ENCODE measurements at regions not wholly inside any gene's neighbourhood (a gene's known extent, or its start where the extent isn't known, plus 50 kb on each side); places are given as distances from the start of the nearest gene placed in this dataset.

DNA sequence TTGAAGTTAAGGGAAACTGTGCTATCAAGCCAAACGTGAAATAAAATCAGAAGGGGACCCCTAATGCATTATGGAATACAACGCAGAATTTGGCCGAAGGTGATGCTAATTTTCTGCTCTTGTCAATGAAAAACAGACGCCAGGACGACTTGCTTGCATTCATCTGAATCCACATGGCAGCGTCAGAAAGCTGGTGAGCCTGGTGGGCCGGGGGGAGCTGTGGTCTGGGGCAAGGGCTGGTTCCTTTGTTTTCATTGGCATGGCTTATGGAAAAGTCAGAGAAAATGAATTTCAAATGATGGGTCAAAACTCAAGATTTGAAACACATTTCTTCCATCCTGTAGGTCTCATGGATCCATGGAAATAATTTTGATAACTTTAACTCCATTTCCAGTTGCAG, 86.4 kb upstream of the RUNX1 start:
- TF ChIP-seq POLR2AphosphoS5 (IDR thresholded peaks at IDR 0.05; ENCODE audit: low read depth, low read length): no peak
- TF ChIP-seq TCF7L2 (IDR thresholded peaks at IDR 0.05; ENCODE audit: low read depth, low read length): no peak
- TF ChIP-seq, protein P1, sequence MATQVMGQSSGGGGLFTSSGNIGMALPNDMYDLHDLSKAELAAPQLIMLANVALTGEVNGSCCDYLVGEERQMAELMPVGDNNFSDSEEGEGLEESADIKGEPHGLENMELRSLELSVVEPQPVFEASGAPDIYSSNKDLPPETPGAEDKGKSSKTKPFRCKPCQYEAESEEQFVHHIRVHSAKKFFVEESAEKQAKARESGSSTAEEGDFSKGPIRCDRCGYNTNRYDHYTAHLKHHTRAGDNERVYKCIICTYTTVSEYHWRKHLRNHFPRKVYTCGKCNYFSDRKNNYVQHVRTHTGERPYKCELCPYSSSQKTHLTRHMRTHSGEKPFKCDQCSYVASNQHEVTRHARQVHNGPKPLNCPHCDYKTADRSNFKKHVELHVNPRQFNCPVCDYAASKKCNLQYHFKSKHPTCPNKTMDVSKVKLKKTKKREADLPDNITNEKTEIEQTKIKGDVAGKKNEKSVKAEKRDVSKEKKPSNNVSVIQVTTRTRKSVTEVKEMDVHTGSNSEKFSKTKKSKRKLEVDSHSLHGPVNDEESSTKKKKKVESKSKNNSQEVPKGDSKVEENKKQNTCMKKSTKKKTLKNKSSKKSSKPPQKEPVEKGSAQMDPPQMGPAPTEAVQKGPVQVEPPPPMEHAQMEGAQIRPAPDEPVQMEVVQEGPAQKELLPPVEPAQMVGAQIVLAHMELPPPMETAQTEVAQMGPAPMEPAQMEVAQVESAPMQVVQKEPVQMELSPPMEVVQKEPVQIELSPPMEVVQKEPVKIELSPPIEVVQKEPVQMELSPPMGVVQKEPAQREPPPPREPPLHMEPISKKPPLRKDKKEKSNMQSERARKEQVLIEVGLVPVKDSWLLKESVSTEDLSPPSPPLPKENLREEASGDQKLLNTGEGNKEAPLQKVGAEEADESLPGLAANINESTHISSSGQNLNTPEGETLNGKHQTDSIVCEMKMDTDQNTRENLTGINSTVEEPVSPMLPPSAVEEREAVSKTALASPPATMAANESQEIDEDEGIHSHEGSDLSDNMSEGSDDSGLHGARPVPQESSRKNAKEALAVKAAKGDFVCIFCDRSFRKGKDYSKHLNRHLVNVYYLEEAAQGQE (IDR thresholded peaks at IDR 0.05; ENCODE audit: insufficient read depth in 1 of 2, low read depth in 2 of 2, low read length in 1 of 2): no peak
- no peak for TF ChIP-seq SIN3A (IDR thresholded peaks at IDR 0.05; ENCODE audit: borderline replicate concordance, insufficient read depth, low read depth, low read length)
- TF ChIP-seq, protein P2, sequence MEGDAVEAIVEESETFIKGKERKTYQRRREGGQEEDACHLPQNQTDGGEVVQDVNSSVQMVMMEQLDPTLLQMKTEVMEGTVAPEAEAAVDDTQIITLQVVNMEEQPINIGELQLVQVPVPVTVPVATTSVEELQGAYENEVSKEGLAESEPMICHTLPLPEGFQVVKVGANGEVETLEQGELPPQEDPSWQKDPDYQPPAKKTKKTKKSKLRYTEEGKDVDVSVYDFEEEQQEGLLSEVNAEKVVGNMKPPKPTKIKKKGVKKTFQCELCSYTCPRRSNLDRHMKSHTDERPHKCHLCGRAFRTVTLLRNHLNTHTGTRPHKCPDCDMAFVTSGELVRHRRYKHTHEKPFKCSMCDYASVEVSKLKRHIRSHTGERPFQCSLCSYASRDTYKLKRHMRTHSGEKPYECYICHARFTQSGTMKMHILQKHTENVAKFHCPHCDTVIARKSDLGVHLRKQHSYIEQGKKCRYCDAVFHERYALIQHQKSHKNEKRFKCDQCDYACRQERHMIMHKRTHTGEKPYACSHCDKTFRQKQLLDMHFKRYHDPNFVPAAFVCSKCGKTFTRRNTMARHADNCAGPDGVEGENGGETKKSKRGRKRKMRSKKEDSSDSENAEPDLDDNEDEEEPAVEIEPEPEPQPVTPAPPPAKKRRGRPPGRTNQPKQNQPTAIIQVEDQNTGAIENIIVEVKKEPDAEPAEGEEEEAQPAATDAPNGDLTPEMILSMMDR (IDR thresholded peaks at IDR 0.05): no peak
- BruUV-seq (replicated peaks): no TSS peak
- H3K27ac ChIP-seq (ENCODE audit: low read length): no peak overlapping the region
- no peak for DNase-seq (ENCODE audit: low read depth, low spot score)
- H3K27me3 ChIP-seq (ENCODE audit: control insufficient read depth, insufficient read depth, low read length): no peaks in the 10 kb centered on the region
- in situ Hi-C loops (cut with HindIII; ENCODE audit: low pct_unique_long_range_greater_than_20kb, low sequenced_read_pairs) (no loop called here), intact Hi-C loops (cut with micrococcal nuclease; ENCODE audit: unreplicated experiment) (no loop called here)
- POLR2A ChIA-PET: no interaction called here
- no peaks in the 10 kb centered on the region for H3K36me3 ChIP-seq (ENCODE audit: control insufficient read depth, insufficient read depth, low read length)
- no peak for ATAC-seq
- H3K9me3 ChIP-seq (ENCODE audit: control insufficient read depth, insufficient read depth, low read depth, low read length): no peaks in the 10 kb centered on the region
- no peak overlapping the region for H3K4me3 ChIP-seq (ENCODE audit: low read depth in 2 of 2, low read length in 2 of 2)
- H3K4me1 ChIP-seq (ENCODE audit: control insufficient read depth, insufficient read depth, low read length): peaks cover 7% of the 10 kb centered on the region; the same call in 1 of the 2 replicates
- CTCF ChIA-PET: no interaction called here

DNA sequence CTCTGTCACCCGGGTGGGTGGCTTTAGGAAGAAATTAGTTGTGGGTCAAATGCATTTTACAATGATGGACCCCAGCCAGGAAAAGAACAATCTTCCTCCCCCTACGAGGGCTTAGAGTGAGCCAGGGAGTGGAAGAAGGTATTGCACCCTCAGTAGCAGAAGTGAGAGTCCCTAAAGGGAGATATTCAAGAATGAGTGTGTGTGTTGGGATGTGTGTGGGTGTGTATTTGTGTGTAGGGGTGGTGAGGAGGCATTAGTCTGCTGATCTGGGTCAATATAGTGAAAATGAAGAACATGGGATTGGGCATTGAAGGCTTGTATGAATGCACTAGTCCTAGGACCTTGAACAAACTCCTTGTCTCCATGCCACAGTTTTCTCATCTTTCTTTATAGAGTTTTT, 85.2 kb upstream of the RUNX1 start:
- CTCF ChIA-PET: no interaction called here
- intact Hi-C loops (cut with micrococcal nuclease; ENCODE audit: unreplicated experiment): no loop called here

More for the DNA sequence above, 85.2 kb upstream of the RUNX1 start:
- H3K4me1 ChIP-seq (ENCODE audit: control insufficient read depth, insufficient read depth, low read length): peaks cover 7% of the 10 kb centered on the region; the same call in 1 of the 2 replicates
- no peak for ATAC-seq
- no peak overlapping the region for H3K4me3 ChIP-seq (ENCODE audit: low read depth in 2 of 2, low read length in 2 of 2)
- no peaks in the 10 kb centered on the region for H3K9me3 ChIP-seq (ENCODE audit: control insufficient read depth, insufficient read depth, low read depth, low read length)
- H3K27ac ChIP-seq (ENCODE audit: low read length): no peak overlapping the region
- TF ChIP-seq SIN3A (IDR thresholded peaks at IDR 0.05; ENCODE audit: borderline replicate concordance, insufficient read depth, low read depth, low read length): no peak
- TF ChIP-seq, protein P1 (IDR thresholded peaks at IDR 0.05; ENCODE audit: insufficient read depth in 1 of 2, low read depth in 2 of 2, low read length in 1 of 2): no peak
- TF ChIP-seq POLR2AphosphoS5 (IDR thresholded peaks at IDR 0.05; ENCODE audit: low read depth, low read length): no peak
- TF ChIP-seq TCF7L2 (IDR thresholded peaks at IDR 0.05; ENCODE audit: low read depth, low read length): no peak
- TF ChIP-seq, protein P2 (IDR thresholded peaks at IDR 0.05): no peak
- in situ Hi-C loops (cut with HindIII; ENCODE audit: low pct_unique_long_range_greater_than_20kb, low sequenced_read_pairs): no loop called here
- POLR2A ChIA-PET: no interaction called here
- DNase-seq (ENCODE audit: low read depth, low spot score): no peak
- H3K36me3 ChIP-seq (ENCODE audit: control insufficient read depth, insufficient read depth, low read length): no peaks in the 10 kb centered on the region
- no peaks in the 10 kb centered on the region for H3K27me3 ChIP-seq (ENCODE audit: control insufficient read depth, insufficient read depth, low read length)
- BruUV-seq (replicated peaks): no TSS peak
